HFF-Myc (cell line): ENCODE measurements at regions not wholly inside any gene's neighbourhood (a gene's known extent, or its start where the extent isn't known, plus 50 kb on each side); places are given as distances from the start of the nearest gene placed in this dataset.

Experiments used
- DNase-seq: peaks from one replicate; pipeline ENCODE4 v3.0.0-alpha.2; 2011; ENCODE audit warnings: low read depth; ENCODE audit errors: extremely low read depth
- H3K4me3 ChIP-seq: replicated peaks from 2 replicates; pipeline ENCODE4 v1.5.1; 2011; ENCODE audit warnings: low read depth, mild to moderate bottlenecking, control low read depth, low read length
- TF ChIP-seq, protein P1 (sequence below): IDR thresholded peaks from 2 replicates; pipeline ENCODE4 v1.5.1; 2012; ENCODE audit warnings: mild to moderate bottlenecking, low read depth, low read length, control low read depth; ENCODE audit errors: missing control alignments

DNA sequence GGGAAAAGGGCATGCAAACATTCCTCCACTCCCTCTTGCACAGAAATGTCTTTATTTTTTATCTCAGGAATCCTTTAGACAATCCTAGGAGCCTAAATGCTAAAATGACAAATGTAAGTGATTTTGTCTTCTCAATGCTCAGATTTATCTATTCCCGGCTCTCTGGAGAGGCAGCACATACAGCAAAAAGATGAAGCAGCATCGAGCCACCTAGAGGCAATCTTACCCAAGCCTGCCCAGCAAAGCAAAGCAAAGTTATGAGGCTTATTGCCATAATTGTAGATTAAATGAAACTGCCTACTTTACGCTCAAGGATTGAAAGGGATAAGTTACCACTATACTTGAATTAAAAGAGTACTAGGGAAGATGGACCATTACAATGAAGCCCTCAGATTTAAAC, 750.4 kb upstream of the NR2F2 start:
- H3K4me3 ChIP-seq: no peak overlapping the region
- no peak for DNase-seq
- TF ChIP-seq, protein P1, sequence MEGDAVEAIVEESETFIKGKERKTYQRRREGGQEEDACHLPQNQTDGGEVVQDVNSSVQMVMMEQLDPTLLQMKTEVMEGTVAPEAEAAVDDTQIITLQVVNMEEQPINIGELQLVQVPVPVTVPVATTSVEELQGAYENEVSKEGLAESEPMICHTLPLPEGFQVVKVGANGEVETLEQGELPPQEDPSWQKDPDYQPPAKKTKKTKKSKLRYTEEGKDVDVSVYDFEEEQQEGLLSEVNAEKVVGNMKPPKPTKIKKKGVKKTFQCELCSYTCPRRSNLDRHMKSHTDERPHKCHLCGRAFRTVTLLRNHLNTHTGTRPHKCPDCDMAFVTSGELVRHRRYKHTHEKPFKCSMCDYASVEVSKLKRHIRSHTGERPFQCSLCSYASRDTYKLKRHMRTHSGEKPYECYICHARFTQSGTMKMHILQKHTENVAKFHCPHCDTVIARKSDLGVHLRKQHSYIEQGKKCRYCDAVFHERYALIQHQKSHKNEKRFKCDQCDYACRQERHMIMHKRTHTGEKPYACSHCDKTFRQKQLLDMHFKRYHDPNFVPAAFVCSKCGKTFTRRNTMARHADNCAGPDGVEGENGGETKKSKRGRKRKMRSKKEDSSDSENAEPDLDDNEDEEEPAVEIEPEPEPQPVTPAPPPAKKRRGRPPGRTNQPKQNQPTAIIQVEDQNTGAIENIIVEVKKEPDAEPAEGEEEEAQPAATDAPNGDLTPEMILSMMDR: no peak

- no peak for DNase-seq
- TF ChIP-seq, protein P1: no peak
- H3K4me3 ChIP-seq: no peak overlapping the region
These were observed 748.9 kb upstream of the NR2F2 start for GRCh38 chr15:95581595-95581994.

GRCh38 chr15:95584088-95584487, 746.4 kb upstream of the NR2F2 start:
- TF ChIP-seq, protein P1: no peak
- no peak for DNase-seq
- H3K4me3 ChIP-seq: no peak overlapping the region

- DNase-seq: no peak
- no peak overlapping the region for H3K4me3 ChIP-seq
- TF ChIP-seq, protein P1: no peak
These were observed 742.4 kb upstream of the NR2F2 start for GRCh38 chr15:95588056-95588455.

DNA sequence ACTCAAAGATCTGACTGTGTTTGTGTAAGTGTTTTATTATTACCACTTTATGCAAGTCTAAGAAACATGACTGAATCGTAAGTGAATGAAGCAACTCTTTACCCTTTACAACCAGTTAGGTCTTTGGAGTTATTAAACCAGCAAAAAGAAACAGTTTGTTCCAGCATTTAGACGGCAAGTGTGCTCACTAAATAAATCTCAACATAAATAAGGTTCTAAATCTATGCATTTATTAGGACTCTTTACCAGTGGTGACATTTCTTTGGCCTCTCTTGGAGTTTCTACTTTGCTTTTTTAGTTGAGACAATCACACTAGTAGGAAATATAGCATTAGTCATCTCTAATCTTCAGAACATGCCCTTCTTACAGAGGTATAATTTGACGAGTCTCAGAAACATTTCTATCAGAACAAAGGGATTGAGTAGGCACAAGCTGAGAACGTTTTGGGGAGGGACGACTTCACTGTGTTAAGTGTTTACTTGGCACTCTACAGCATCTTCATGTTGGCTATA, 739.9 kb upstream of the NR2F2 start:
- H3K4me3 ChIP-seq: no peak overlapping the region
- no peak for DNase-seq
- TF ChIP-seq, protein P1: no peak

DNA sequence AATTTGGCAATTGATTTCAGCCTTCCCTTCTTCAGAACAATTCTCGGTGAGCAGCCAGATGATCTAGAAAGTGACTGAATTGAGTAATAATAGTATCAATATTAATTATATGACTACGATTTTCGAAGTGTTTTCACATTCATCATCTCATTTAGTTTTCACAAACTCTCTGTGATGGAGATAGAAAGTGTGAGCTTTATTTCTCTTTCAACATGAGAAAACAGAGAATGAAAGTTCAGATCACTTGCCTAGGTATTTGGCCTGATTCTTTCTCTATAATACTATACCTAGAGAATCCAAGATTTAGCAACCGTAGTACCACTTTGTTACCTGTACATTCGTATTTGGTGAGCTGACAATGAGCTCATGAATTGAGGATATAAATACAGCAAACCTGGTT, 739.2 kb upstream of the NR2F2 start:
- TF ChIP-seq, protein P1: no peak
- no peak overlapping the region for H3K4me3 ChIP-seq
- DNase-seq: no peak

DNA sequence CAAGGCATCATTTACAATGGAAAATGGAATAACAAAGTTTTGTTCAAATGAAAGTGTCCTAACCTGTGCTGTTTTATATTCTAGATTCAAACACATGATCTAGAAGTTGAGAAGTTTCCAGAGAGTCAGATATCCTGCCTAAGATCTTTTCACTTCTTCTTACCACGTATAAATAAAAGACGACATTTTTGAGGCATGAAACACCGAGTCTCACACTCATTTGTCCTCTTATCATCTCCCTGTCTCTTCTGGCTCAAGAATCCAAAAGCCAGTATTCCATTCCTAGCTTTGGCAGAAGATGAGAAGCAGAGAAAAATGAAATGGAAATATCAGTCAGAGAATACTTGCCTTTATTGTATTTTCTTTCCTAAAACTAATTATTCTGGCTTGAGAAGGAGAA, 738.6 kb upstream of the NR2F2 start:
- no peak overlapping the region for H3K4me3 ChIP-seq
- no peak for DNase-seq
- TF ChIP-seq, protein P1: no peak
